Prostate gland (tissue), 2 donors: ENCODE measurements at regions not wholly inside any gene's neighbourhood (a gene's known extent, or its start where the extent isn't known, plus 50 kb on each side); places are given as distances from the start of the nearest gene placed in this dataset.

ENCODE experiments used
- CTCF ChIP-seq, 4 experiments: fragments of 200-600 bp in 2 of 4; fragments of 450-650 bp in 2 of 4; sonication (generic) in 2 of 4; IDR thresholded peaks; 1 replicate in 3 of 4; 2 replicates in 1 of 4; pipeline ENCODE4 v1.5.1; 2016 to 2019; ENCODE audit warnings: antibody characterized with exemption in 4 of 4, mild to moderate bottlenecking in 2 of 4, moderate library complexity in 2 of 4
- POLR2AphosphoS5 ChIP-seq: sonication (generic); formaldehyde crosslinking; IDR thresholded peaks from one replicate; pipeline ENCODE4 v1.6.1; 2017; ENCODE audit warnings: antibody characterized with exemption

GRCh38 chr19:29364999-29365398 is 152.0 kb upstream of the UQCRFS1 start:
- TF ChIP-seq CTCF (IDR thresholded peaks at IDR 0.05) (no peak), POLR2AphosphoS5 (no peak)
